ENCODE measurements at regions not wholly inside any gene's neighbourhood (a gene's known extent, or its start where the extent isn't known, plus 50 kb on each side); places are given as distances from the start of the nearest gene placed in this dataset.

DNA sequence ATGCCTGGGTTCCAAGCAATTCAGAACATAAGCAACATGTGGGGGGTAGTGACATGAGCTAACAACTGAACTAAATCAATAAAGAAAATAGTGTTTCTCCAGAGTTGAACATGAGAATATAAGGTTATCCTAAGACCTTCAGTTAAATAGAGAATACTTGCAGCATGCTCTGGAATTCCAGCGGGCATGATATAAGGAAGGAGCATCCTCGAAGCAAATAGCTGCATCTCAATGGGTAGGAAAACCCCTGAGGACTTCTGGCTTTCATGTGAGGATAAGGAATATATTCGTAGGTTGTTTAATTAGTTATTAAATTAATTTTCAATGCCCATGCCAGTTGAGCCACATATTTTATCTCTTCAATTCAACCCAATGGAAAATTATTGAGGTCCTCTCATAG lies 631.2 kb upstream of the EPHA7 start:
- TF ChIP-seq, protein P1, sequence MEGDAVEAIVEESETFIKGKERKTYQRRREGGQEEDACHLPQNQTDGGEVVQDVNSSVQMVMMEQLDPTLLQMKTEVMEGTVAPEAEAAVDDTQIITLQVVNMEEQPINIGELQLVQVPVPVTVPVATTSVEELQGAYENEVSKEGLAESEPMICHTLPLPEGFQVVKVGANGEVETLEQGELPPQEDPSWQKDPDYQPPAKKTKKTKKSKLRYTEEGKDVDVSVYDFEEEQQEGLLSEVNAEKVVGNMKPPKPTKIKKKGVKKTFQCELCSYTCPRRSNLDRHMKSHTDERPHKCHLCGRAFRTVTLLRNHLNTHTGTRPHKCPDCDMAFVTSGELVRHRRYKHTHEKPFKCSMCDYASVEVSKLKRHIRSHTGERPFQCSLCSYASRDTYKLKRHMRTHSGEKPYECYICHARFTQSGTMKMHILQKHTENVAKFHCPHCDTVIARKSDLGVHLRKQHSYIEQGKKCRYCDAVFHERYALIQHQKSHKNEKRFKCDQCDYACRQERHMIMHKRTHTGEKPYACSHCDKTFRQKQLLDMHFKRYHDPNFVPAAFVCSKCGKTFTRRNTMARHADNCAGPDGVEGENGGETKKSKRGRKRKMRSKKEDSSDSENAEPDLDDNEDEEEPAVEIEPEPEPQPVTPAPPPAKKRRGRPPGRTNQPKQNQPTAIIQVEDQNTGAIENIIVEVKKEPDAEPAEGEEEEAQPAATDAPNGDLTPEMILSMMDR (IDR thresholded peaks at IDR 0.05), result no peak
- TF ChIP-seq POLR2A (IDR thresholded peaks at IDR 0.05), result no peak
